Panc1 (cell line): ENCODE measurements at regions not wholly inside any gene's neighbourhood (a gene's known extent, or its start where the extent isn't known, plus 50 kb on each side); places are given as distances from the start of the nearest gene placed in this dataset.

Experiments
- CTCF ChIP-seq: fragments of 450-650 bp; IDR thresholded peaks from 2 replicates; pipeline ENCODE4 v1.5.1; 2017; ENCODE audit warnings: mild to moderate bottlenecking
- POLR2AphosphoS5 ChIP-seq: IDR thresholded peaks from 2 replicates; pipeline ENCODE4 v1.6.1; 2012; ENCODE audit warnings: mild to moderate bottlenecking, low read depth, low read length, moderate library complexity

- no peak for TF ChIP-seq CTCF
- no peak for TF ChIP-seq POLR2AphosphoS5
Observed at GRCh38 chr5:136425921-136426320, 60.6 kb upstream of the TRPC7 start.
